HG03457 (cell line): ENCODE measurements at regions not wholly inside any gene's neighbourhood (a gene's known extent, or its start where the extent isn't known, plus 50 kb on each side); places are given as distances from the start of the nearest gene placed in this dataset.

ENCODE experiments used
- ATAC-seq: cut with Tn5 transposase; IDR thresholded peaks from one replicate; pipeline ENCODE4 v1.9.1; 2021; ENCODE audit warnings: moderate number of reproducible peaks; ENCODE audit not compliant: unreplicated experiment

DNA sequence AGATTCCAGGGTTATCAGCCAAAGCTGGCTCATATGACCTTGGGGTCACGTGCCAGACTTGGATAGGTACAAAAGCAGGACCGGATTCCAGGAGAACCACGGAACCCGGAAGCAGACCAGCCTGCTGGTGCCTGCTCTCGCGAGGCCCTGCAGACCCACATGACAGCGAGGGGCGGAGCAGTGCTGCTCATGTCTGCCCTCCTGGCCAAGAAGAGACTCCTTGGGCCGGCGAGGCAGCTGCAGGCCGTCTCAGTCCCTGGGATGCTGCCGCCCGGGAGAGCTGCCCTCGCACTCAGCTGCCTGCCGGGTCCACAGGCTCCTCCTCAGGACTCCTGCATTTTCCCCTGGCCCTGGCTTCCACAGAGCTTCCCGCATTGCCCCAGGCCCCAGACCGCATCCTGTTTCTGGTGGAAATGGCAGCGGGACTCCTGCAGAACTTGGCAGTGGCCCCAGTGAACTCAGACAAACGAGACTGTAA lies 739.5 kb downstream of the SOCS6 start:
- no peak for ATAC-seq

DNA sequence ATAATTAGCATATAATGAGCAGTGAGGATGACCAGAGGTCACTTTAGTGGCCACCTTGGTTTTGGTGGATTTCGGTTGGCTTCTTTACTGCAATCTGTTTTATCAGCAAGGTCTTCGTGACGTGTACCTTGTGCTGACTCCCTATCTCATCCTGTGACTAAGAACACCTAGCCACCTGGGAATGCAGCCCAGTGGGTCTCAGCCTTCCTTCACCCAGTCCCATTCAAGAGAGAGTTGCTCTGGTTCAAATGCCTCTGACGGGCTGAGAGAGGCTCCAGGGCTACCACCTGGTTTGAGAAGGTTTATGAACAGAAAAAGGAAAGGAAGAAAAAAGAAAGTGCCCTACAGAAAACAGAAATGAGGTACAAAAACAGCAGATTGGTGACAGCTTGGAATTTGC lies 738.7 kb downstream of the SOCS6 start:
- no peak for ATAC-seq

DNA sequence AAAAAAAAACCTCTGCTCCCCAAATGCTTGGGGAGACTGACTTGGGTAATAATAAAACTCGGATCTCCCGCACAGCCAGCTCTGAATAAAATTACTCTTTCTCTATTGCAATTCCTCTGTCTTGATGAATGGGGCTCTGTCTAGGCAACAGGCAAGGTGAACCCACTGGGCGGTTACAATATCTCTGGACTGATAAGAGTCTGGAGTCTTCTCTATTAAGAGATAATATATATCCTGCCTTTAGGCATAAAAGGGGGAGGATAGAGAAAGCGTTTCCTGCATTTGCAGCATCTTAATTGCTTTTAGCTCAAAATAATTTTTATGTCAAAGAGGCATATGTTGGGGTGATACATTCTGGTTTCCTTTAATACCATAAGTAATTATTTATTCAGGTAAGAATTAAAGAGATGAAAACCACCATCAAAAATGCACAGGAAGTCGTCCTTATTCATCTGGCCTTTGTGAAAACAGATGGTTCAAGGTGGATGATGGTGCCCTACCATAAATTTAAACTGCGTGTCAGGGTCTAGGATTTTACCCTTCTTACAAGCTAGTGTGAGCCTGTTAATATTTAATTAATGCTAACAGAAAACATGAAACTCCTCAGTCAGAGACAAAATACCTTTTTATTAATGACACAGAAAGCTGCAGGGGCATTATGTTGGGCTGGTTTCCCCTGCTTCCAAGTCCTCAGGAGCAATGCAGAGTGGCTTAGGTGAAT lies 736.8 kb downstream of the SOCS6 start:
- ATAC-seq: no peak

DNA sequence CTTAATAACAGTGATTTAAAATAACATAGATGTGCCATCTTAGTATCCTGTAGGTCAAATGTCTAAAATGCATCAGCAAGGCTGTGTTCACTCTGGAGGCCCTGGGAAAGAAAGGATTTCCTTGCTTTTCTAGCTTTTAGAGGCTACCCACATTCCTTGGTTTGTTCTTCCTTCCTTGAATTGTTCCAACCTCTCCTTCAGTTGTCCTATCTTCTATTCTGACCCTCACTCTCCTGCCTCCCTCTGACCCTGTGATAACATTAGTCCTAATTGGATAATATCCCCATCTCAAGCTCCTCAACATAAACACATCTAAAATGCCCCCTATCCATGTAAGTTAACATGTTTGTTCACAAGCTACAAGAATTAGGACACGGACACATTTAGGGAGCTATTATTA lies 733.5 kb downstream of the SOCS6 start:
- ATAC-seq: no peak

DNA sequence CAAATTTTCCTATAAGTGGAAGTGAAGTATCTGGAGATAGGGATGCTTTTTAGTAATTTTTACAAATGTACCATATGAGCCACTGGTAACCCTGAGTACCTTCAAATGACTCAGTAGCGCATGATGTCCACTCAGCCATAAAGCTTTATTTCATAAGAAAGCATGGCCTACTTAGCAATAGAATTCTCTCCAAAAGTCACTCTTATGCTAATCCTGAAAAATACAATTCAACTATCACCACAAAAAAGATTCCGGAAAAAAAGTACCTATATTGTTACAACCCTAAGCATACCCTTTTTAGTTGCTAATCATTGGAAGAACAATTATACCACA lies 732.2 kb downstream of the SOCS6 start:
- no peak for ATAC-seq

DNA sequence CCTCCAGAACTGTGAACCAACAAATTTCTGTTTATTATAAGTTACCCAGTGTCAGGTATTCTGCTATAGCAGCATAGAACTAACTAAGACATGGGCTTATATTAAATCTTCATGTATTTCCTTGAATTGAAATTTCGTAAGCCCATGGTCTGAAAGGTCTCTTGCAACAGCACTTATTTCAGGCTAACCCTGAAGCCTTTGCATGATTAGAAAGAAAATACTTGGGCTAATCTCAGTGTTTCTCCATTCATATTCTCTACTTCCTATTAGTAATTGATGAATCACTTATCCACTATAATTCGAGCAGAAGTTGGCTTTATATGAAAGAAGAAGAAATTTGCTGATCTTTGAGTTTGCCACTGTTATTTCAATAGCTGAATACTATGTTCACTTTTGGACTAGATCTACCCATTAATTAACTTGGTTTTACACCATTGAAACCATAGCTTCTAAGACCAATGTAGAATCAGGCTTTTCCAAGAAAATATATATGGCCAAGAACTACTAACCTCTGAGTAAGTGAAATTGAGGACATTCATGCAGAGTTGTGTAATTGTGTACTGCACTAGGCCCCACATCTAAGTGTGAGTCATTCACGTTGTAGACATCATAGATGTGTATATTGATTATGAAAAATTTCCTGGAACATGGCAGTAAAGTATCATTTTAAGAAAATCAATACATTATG lies 731.6 kb downstream of the SOCS6 start:
- no peak for ATAC-seq

DNA sequence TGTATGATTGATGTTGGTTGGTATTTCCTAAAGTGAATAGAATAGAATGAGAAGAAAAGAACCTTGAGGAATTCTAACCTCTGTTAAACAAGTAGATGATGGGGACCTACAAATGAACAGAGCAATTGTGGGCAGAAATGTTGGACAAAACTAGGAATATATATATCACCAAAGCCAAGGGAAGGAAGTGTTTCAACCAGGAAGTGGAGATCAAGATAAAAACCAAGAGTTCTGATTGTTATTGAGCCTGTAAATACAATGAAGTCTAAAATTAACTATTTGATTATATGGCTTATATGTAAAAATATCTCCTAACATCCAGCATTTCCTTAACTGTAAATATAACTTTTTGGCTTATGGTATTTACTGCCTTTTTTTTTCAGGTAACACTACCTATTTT lies 730.0 kb downstream of the SOCS6 start:
- ATAC-seq: no peak

DNA sequence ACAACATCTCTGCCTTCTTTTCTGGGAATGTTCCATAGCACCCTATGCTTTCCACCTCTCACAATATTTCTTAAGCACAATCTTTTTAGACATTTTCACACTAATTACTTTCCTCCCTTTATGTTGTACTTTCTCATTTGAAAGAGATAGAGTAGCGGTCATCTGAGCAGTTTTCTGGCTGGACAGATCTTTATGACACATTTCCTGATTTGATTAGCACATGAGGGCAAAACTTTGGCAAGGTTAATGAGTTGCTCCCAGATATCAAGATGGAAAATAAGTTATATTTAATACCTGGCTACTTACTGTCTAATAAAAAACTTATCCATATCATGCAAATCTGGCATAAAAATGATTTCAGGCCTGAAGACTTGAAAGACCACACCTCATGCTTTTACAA lies 723.9 kb downstream of the SOCS6 start:
- no peak for ATAC-seq

DNA sequence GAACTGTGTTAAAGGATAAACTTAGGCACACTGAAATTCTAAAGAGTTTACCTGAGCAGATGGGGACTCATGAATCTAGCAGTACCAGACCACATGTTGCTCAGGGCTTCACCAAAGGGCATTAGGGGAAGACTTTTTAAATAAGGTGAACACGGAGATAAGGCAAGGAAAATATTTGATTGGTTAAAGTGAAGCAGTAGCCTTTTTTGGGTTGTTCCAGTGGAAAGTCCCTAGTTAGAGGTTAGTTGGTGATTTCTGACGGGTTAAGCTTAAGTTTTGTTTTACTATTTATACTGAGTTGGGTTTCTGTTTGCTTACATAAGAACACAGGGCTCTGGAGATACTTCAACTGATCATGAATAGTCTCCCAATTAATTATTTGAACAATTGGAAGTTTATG lies 722.5 kb downstream of the SOCS6 start:
- peak; percentile 90 for ATAC-seq

DNA sequence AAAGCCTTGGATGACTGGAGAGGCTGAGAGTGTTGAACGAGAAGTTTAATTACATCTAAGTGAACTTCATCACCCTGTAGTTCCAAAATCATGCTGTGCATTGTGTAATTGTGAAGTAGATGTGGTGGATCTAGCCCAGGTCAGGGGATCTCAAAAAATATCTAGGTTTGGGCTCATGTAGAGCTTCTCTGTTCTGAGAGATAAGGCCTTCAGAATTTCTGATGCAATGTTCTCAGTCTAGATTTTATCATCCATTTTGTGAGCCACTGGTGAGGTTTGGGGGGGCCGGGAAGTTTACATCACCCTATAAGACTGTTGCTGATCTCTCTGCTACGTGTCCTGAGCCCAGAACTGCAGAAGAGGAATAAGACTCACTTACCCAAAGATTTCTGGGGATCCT lies 719.4 kb downstream of the SOCS6 start:
- ATAC-seq: no peak

DNA sequence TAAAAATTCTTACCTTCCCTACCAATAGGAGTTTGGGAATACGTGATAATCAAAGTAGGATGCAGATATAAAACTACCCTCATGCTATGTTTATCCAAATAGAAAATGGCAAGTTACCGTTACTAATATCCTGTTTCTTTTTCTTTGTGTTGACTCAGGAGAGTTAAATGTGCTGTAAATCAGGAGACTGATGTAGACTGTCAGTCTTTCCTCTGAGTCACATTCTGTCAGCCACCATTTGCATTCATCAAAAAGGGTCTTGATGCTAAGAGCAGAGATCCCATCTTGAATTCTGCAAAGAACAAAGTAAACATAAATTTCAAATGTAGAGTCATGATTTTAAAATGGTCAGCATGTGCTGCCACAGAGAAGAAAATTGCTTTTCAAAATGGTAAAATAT lies 712.8 kb downstream of the SOCS6 start:
- ATAC-seq: no peak

DNA sequence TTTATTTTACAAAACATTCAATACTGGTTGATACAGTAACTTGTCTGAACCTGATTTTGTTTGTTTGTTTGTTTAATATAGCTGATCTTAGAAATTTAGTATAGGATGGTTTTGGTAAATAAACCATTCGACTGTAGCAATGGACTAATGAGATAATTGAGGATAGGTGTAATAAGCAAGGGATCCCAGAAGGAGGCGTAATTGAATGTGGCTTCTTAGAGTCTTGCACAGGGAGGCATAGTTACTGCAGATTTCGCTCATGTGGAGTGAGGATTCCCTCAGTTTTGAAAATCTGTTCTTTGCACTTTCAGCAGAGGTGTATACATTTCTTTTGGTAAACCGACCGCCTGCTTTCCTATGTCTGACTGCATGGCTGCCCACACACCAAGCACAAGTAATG lies 709.6 kb downstream of the SOCS6 start:
- ATAC-seq: no peak

DNA sequence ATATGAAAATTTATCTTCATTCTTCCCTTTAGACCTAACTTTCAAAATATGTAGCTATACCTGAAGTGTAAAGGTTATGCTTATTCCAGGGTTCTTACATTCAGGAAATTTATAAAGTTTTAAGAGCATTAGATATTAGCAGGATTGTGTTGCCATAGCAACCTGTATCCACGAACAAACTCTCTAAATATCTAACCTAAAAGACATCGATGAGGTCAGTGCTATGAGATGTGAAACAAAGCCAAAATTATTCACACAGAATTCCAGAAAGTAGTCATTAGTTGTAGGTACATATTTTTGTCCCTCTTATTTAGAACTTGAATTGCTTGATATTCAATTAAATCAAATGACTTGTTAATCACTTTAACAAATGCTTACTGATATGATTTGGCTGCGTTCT lies 705.3 kb downstream of the SOCS6 start:
- ATAC-seq: no peak

DNA sequence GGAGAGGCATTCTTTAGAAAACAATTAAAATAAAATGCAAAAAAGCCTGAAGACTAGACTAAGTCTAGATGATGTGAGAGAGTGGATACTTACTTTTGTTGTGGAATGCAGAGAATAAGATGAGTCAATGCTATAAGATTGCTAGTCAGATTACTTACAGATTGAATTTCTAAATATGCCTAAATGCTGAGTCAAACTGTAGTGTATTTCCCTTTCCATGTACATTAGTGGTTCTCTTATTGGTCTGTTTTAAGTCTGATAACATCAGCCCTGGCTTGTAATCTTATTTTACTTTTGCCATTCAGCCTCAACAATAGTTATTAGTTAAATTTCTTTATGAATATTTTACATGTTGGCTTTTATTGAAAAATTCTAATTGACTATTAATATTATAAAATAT lies 702.7 kb downstream of the SOCS6 start:
- ATAC-seq: no peak

DNA sequence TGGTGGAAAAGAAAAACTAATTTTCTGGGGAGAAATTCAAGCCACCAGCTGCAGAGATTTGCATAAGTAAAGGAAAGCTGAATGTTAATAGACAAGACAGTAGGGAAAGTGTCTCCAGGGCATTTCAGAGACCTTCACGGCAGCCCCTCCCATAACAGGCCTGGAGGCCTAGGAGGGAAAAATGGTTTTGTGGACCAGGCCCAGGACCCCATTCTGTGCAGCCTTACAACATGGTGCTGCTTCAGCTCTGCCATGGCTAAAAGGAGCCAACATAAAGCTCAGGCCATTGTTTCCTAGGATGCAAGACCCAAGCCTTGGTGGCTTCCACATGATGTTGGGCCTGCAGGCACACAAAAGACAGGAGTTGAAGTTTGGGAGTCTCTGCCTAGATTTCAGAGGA lies 697.1 kb downstream of the SOCS6 start:
- no peak for ATAC-seq

DNA sequence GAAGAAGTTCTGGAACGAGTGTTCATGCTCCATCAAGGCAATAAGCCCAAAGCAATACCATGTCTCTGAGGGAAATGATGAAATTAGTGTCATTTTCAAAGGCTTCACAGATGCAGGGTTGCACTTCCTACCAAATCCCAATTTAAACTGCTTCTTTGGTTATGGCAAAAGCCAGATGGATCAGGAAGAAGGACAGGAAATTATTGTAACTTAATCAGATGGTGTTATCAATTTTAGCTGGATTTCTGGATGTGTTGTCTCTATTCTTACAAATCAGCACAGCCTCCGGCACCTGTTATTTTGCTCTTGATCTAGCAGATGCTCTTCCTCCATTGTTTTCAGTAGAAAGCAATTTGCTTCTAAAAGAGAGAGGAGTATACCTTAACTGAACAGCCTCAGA lies 693.4 kb downstream of the SOCS6 start:
- ATAC-seq: no peak

DNA sequence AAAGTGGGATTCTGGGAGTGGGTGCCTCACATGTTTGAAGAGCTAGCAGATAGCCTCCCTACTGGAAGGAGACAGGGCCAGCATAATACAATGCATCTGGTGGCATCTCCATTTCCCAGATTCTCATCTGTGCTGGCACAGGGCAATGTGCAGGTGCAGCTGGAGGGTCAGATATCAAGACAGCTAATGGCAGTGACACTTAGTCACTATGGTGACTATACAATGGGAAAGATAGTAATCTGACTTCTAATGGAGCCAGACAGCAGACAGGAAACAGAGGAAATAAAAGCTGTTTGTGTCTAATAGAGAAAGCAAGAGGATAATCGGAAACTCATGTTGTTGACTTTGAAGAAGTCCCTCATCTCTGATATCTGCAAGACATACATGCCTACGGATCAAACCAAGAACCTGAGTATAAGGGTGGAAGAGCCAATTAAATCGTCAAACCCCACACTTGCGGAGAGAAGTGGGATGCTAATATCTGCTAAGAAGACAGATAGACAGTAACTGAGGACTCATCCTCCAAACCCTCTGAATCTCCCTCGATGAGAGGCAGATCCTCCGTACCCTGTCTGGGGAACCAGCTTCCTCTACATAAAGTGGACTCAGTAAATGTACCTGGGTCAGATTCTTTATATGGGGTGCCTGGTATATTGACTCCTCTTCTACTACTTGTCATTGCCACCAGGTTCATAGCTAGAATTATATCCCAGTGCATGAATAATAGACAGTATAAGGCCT lies 692.7 kb downstream of the SOCS6 start:
- no peak for ATAC-seq

DNA sequence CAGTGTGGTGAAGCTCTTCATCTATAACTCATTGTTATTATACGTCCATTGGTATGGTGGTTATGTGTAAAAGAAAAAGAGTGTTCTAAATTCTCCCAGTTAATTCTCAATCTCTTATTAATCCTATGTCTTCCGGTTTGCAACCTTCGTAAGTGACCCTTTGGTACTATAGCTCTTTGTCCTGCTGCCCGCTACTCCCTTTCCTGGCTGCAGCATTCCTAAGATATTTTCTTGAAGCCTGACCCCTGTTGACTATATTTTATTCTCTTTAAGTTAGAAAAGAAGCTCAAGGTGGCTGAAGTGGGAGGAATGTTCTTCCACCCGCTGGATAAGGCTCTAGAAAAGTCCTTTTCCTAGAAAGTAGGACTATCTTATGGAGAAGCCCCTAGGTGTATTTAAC lies 684.8 kb downstream of the SOCS6 start:
- ATAC-seq: no peak

DNA sequence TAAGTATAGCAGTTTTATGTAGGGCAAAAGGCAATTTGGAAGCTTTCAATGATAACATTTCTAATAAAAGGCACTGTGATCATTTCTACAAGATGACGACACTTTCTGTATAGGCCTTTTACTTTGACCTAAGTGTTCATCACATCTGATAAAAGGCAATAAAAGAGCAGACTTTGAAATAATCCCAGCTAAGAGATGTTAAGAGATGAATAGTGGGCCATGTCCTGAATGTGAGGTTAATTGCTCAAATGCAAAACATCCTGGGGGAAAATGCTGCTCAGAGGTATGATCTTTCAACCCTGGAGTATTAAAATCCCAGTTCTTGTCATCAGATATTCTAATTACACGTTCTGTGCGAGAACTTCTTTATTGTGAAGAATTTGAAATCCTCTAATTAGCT lies 677.6 kb downstream of the SOCS6 start:
- no peak for ATAC-seq

DNA sequence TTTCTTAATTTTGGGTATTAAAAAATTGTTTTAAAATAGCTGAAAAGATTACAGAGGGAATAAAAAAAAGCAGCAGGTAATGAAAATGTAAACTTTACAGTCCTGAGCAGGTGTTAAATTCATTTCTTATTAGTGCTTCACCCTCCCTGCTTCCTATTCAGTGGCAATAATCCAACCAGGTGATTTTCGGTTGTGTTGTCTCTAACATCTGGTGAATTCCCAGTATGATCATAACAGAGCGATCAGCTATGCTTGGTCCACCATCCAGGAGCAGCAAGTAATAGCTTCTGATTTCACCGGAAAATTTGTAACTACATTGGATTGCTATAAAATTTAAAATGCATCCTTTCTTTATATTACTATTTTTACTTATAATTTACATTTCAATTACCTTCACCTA lies 673.1 kb downstream of the SOCS6 start:
- no peak for ATAC-seq

DNA sequence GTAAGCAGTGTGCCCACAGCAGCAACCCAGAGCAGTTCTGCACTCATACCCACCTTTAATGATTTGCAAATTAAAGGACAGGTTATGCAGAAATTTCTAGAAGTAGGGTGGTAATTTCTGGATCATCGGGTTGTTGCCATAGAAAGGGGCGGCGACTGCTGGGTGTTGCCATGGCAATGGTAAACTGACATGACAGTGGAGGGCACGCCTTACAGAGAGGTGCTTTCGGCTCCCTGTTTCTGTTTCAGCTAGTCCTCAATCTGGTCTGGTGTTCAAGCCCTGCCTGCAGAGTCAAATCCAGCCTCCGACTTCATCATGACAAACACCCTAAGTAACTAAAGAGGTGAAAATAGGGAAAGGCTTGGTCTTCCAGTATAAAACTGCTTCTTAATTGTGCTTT lies 667.7 kb downstream of the SOCS6 start:
- ATAC-seq: no peak

DNA sequence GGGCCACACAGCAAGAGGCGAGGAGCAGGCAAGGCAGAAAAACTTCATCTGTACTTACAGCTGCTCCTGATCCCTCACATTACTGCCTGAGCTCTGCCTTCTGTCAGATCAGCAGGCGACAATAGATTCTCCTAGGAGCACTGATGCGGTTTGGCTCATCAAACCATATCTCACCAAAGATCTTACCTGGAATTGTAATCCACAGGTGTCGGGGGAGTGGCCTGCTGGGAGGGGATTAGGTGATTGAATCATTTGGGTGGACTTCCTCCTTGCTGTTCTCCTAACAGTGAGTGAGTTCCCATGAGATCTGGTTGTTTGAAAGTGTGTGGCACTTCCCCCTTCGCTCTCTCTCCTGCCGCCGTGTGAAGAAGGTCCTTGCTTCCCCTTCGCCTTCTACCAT lies 647.3 kb downstream of the SOCS6 start:
- ATAC-seq: no peak
